Upper lobe of left lung (tissue), 4 donors: ENCODE measurements at regions not wholly inside any gene's neighbourhood (a gene's known extent, or its start where the extent isn't known, plus 50 kb on each side); places are given as distances from the start of the nearest gene placed in this dataset.

Source experiments
- POLR2A ChIP-seq, 4 donors: fragments of 450-650 bp; IDR thresholded peaks; one replicate each; pipeline ENCODE4 v1.5.1; 2016 to 2017; ENCODE audit warnings: antibody characterized with exemption in 4 of 4, mild to moderate bottlenecking in 2 of 4
- TF ChIP-seq, protein P1 (sequence below), 6 experiments: fragments of 450-650 bp in 4 of 6; fragments of 200-600 bp in 2 of 6; sonication (generic) in 2 of 6; IDR thresholded peaks; one replicate each; pipeline ENCODE4 v1.5.1; 2016 to 2019; ENCODE audit warnings: antibody characterized with exemption in 6 of 6

DNA sequence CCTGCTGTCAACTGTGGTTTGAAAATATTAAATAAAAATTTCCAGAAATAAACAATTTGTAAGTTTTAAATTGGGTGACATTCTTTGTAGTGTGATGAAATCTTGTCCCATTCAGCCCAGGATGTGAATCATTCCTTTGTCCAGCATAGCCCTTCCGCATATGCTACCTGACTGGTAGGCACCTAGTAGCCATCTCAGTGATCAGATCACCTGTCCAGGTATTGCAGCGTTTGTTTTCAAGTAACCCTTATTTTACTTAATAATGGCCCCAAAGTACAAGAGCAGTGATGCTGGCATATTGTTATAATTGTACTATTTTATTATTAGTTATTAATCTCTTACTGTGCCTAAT lies 351.6 kb upstream of the B3GALT2 start:
- TF ChIP-seq, protein P1, sequence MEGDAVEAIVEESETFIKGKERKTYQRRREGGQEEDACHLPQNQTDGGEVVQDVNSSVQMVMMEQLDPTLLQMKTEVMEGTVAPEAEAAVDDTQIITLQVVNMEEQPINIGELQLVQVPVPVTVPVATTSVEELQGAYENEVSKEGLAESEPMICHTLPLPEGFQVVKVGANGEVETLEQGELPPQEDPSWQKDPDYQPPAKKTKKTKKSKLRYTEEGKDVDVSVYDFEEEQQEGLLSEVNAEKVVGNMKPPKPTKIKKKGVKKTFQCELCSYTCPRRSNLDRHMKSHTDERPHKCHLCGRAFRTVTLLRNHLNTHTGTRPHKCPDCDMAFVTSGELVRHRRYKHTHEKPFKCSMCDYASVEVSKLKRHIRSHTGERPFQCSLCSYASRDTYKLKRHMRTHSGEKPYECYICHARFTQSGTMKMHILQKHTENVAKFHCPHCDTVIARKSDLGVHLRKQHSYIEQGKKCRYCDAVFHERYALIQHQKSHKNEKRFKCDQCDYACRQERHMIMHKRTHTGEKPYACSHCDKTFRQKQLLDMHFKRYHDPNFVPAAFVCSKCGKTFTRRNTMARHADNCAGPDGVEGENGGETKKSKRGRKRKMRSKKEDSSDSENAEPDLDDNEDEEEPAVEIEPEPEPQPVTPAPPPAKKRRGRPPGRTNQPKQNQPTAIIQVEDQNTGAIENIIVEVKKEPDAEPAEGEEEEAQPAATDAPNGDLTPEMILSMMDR (IDR thresholded peaks at IDR 0.05) = no peak
- TF ChIP-seq POLR2A (IDR thresholded peaks at IDR 0.05) = no peak
